ENCODE measurements at regions not wholly inside any gene's neighbourhood (a gene's known extent, or its start where the extent isn't known, plus 50 kb on each side); places are given as distances from the start of the nearest gene placed in this dataset.

DNA sequence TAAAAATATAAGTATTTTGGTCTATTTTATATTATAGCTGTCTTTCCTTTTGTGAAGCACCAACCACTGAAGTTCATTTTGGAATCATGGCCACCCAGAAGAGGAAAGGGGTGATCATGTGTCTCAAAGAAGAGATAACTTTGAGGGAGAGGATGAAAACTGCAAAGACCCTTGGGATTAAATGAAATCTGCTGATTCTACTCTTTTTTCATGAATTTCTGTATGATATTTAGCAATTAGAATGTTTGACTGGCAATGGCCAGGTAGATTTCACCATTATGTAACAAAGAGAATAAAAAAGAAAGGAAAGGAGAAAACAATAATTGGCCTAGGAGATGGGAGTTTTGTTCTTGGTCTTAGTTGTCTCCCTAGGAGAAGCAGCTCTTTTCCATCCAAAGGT, 350.8 kb downstream of the EMP1 start:
- TF ChIP-seq PRDM10 (CRISPR knock-in tag; IDR thresholded peaks at IDR 0.05; ENCODE audit: low read depth) (no peak), SRY (CRISPR knock-in tag; IDR thresholded peaks at IDR 0.05) (no peak)

Data from HepG2 (cell line).